Small intestine (tissue), 7 donors: ENCODE measurements at regions not wholly inside any gene's neighbourhood (a gene's known extent, or its start where the extent isn't known, plus 50 kb on each side); places are given as distances from the start of the nearest gene placed in this dataset.

ENCODE experiments used
- DNase-seq, 2 donors: peaks; one replicate each; pipeline versions ENCODE4 v3.0.0 to v3.0.0-alpha.2; 2013
- FAIRE-seq: peaks from 2 replicates; lab custom pipeline; 2012; peaks lifted over from hg19 to GRCh38; lab: Jason Lieb, UNC
- H3K27ac ChIP-seq, 3 donors: one replicate each; pipeline ENCODE4 v1.5.1; 2013; ENCODE audit warnings: low read length in 2 of 3, mild to moderate bottlenecking in 2 of 3, control low read depth in 1 of 3, inconsistent platforms in 1 of 3, low read depth in 1 of 3, moderate library complexity in 1 of 3
- H3K27me3 ChIP-seq, 3 donors: one replicate each; pipeline ENCODE4 v1.6.1; 2013; ENCODE audit warnings: low read length in 3 of 3, inconsistent platforms in 1 of 3; ENCODE audit not compliant: control insufficient read depth in 3 of 3, insufficient read depth in 3 of 3
- H3K36me3 ChIP-seq, 3 donors: one replicate each; pipeline ENCODE4 v1.6.1; 2013; ENCODE audit warnings: low read length in 3 of 3, inconsistent platforms in 1 of 3, low read depth in 1 of 3, mild to moderate bottlenecking in 1 of 3, moderate library complexity in 1 of 3; ENCODE audit not compliant: control insufficient read depth in 3 of 3, insufficient read depth in 2 of 3
- H3K4me1 ChIP-seq, 3 donors: one replicate each; pipeline ENCODE4 v1.6.1; 2013; ENCODE audit warnings: low read length in 2 of 3, inconsistent platforms in 1 of 3, low read depth in 1 of 3, mild to moderate bottlenecking in 1 of 3, moderate library complexity in 1 of 3; ENCODE audit not compliant: control insufficient read depth in 3 of 3, insufficient read depth in 2 of 3
- H3K4me3 ChIP-seq, 3 donors: one replicate each; pipeline ENCODE4 v1.5.1; 2013; ENCODE audit warnings: low read length in 3 of 3, control low read depth in 1 of 3, inconsistent platforms in 1 of 3, low read depth in 1 of 3, mild to moderate bottlenecking in 1 of 3, moderate library complexity in 1 of 3
- H3K9me3 ChIP-seq, 2 donors: one replicate each; pipeline ENCODE4 v1.6.1; 2013; ENCODE audit warnings: low read depth in 1 of 2, low read length in 1 of 2; ENCODE audit not compliant: control insufficient read depth in 2 of 2, insufficient read depth in 1 of 2
- WGBS, 3 donors: extraction: QIAGEN DNeasy Blood & Tissue Kit; methylation state at CpG; one replicate each; pipeline ENCODE4 v1.1.7; 2013; 5-methylcytosine and 5-hydroxymethylcytosine counted together
- donor health status: healthy with polysubstance abuse.
- donor health status: control.
- donor health status: control.
- donor health status: Bipolar disorder and iron deficiency.
- donor health status: healthy.

GRCh38 chr11:114989536-114989935 lies 311.2 kb downstream of the NXPE2 start:
- Histone ChIP-seq H3K36me3 (no peaks in the 10 kb centered on the region), H3K9me3 (no peaks in the 10 kb centered on the region), H3K27ac (no peak overlapping the region), H3K27me3 (no peaks in the 10 kb centered on the region), H3K4me1 (no peaks in the 10 kb centered on the region), H3K4me3 (no peak overlapping the region)
- DNase-seq, result no peak
- FAIRE-seq, result no peak
- 63 to 75% (median 70%) methylated on average over 9 of the region's 9 CpGs for WGBS, 3 donors

DNA sequence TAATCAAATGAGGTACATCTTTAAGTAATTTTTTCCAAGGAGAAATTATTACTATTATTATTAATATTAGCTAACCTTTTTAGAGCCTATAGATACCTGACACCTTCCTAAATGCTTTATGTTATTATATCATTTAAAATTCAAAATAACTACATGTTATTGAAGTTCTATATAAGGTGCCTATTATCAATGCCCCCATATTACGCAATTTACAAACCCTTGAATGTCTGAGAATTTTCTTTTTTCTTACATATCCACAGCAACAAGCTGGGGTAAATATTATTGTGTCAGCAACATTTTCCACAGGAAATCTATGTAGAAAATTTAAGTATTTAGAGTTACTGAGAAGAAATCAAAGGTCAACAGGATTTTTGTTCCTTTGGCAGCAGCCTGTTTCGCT lies 327.3 kb downstream of the NXPE2 start:
- Histone ChIP-seq H3K27ac (no peak overlapping the region), H3K9me3 (no peaks in the 10 kb centered on the region), H3K4me1 (no peaks in the 10 kb centered on the region), H3K4me3 (no peak overlapping the region), H3K36me3 (no peaks in the 10 kb centered on the region), H3K27me3 (no peaks in the 10 kb centered on the region)
- WGBS, 3 donors, result 85 to 87% (median 86%) methylated on average over 2 of the region's 2 CpGs
- DNase-seq, result no peak
- FAIRE-seq, result no peak

DNA sequence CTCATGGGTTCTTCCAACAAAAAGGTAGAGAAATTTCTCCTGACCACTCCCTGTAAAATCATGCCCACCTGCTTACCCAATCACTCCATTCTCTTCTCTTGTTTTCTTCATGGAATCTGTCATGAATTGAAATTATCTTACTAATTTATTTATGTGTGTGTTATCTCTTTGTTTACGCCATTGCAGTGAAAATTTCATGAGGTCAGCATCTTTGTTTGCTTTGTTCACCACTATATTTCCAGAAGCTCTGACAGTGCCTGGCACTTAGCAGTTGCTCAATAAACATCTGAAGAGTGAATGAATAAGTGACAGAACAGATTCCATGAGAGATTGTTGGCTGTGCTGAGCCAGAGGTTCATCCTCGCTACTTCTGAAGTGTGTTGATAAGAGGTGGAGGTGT lies 329.5 kb downstream of the NXPE2 start:
- Histone ChIP-seq H3K36me3 (no peaks in the 10 kb centered on the region), H3K4me1 (no peaks in the 10 kb centered on the region), H3K27ac (no peak overlapping the region), H3K9me3 (no peaks in the 10 kb centered on the region), H3K27me3 (no peaks in the 10 kb centered on the region), H3K4me3 (no peak overlapping the region)
- FAIRE-seq (no peak), DNase-seq (no peak)
- WGBS, 3 donors, result 49 to 75% (median 58%) methylated on average over 2 of the region's 2 CpGs

DNA sequence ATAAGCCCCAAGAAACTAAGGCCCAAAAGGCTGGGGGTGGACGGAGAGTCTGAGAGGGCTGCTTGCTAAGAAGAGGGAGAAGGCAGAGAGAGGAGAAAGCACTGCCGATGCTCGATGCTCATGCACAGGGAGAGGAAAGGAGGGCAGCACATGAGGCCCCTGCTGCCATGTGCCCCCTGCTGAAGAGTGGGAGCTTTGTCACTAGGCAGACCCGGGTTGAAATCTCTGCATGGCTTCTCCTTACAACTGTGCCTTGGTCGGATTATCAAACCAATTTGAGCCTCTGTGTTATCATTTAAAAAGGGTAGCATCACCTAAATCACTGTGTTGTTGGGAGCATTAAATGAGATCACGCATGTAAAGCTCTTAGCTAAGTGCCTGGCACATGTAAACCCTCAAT lies 330.5 kb downstream of the NXPE2 start:
- no peaks in the 10 kb centered on the region for H3K27me3 ChIP-seq
- 63 to 67% (median 65%) methylated on average over 6 of the region's 6 CpGs for WGBS, 3 donors
- FAIRE-seq, result no peak
- H3K9me3 ChIP-seq, result no peaks in the 10 kb centered on the region
- H3K4me3 ChIP-seq, result no peak overlapping the region
- H3K4me1 ChIP-seq, result no peaks in the 10 kb centered on the region
- H3K36me3 ChIP-seq, result no peaks in the 10 kb centered on the region
- H3K27ac ChIP-seq, result no peak overlapping the region
- DNase-seq, result no peak

DNA sequence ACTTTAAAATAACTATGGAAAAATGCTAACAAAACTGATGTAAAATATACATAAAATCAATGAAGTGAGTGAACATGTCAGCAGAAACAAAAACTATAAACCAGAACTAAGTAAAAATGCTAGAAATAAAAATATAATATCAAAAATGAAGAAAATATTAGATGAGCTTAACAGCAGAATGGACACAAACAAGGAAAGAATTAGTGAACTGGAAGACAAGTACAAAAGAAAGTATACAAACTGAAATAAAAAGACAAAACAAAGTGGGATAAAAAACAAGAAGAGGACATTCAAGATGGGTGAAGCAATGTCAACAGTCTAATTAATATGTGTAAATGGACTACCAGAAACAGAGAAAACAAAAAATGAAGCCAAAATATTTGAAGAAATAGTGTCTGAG lies 339.2 kb downstream of the NXPE2 start:
- Histone ChIP-seq H3K9me3 (peaks cover 0 to 10% of the 10 kb centered on the region in 2 donors), H3K4me1 (no peaks in the 10 kb centered on the region), H3K4me3 (no peak overlapping the region), H3K36me3 (no peaks in the 10 kb centered on the region), H3K27me3 (no peaks in the 10 kb centered on the region), H3K27ac (no peak overlapping the region)
- no peak for FAIRE-seq
- DNase-seq, result no peak

GRCh38 chr11:115030166-115030565 lies 351.8 kb downstream of the NXPE2 start:
- no peak overlapping the region for H3K27ac ChIP-seq
- H3K4me3 ChIP-seq, result no peak overlapping the region
- DNase-seq, result no peak
- no peak for FAIRE-seq
- H3K27me3 ChIP-seq, result no peaks in the 10 kb centered on the region
- no peaks in the 10 kb centered on the region for H3K9me3 ChIP-seq
- no peaks in the 10 kb centered on the region for H3K36me3 ChIP-seq
- no peaks in the 10 kb centered on the region for H3K4me1 ChIP-seq

DNA sequence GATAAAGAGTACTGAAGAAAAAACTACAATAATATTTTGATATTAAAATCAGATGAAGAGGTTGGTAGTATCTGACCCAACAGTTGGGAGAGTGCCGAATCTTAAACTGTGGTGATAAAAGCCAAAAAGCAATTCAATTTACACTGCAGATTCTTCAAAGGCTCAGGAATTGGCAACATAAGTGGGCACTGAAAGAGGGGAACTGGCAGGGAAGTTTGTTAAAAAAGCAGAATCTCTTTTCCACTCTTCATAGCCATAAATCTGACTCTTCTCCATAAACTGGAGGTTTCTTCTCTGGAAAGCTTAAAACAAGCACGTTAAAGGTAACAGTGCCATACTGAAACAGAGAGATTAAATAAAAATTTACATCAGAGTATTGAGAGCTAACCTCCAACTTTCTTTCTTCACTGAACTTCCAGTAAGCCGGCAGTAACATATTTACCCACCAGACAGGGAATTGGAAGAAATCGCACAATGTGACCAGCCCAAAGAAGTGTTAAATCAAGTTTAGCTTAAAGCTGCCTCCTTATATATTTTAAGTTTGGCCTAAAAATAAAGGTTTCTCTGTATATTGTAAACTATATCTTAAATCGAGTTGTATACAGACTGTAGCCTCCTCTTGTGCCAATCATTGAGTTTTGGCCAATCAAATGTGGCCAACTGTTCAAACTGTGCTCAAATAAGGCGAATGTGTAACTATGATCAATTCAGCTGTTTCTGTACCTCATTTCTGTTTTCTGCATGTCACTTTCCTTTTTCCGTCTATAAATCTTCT lies 358.3 kb downstream of the NXPE2 start:
- H3K27ac ChIP-seq, result no peak overlapping the region
- FAIRE-seq (no peak), DNase-seq (no peak)
- H3K36me3 ChIP-seq, result no peaks in the 10 kb centered on the region
- H3K27me3 ChIP-seq, result no peaks in the 10 kb centered on the region
- H3K9me3 ChIP-seq, result no peaks in the 10 kb centered on the region
- no peak overlapping the region for H3K4me3 ChIP-seq
- 83 to 87% (median 84%) methylated on average over 7 of the region's 7 CpGs for WGBS, 3 donors
- no peaks in the 10 kb centered on the region for H3K4me1 ChIP-seq

DNA sequence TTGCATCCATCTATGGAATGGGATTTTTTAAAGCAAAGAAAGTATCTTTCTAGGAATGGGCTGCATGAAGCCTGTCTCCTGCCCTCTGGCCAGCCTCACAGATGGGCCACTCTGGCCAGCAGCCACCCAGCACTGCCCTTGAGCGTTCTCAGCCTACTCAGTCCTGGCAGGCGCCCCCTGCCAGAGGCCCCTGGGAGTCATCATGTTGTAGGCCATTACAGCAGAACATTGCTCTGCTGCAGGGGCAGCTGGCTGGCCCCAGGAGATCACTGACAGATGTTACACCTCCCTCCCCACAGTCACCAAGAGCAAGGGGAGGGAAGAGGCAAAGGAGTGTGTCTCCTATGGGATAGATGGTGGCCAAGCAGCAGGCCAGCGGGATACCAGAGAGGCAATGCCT lies 363.7 kb downstream of the NXPE2 start:
- no peak for FAIRE-seq
- 70 to 84% (median 73%) methylated on average over 3 of the region's 3 CpGs for WGBS, 3 donors
- H3K4me3 ChIP-seq, result no peak overlapping the region
- DNase-seq, result no peak
- H3K27me3 ChIP-seq, result no peaks in the 10 kb centered on the region
- no peaks in the 10 kb centered on the region for H3K4me1 ChIP-seq
- H3K9me3 ChIP-seq, result no peaks in the 10 kb centered on the region
- H3K27ac ChIP-seq, result no peak overlapping the region
- H3K36me3 ChIP-seq, result no peaks in the 10 kb centered on the region

DNA sequence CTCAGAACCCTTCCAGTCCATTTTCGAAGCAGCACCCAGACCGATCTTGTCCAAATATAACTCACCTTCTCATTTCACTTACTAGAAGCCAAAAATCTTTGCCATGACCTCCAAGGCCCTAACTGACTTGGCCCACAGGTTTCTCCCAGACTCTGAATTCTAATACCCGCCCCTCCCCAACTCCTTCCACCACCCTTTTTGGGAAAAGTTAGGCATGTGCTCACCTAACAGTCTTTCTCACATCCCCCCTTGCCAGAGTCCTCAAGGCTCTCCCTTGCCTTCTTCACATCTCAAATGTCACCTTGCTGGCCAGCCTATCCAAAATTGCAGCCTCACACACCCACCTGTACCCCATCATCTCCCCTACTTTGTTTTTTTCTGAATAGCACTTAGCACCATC lies 369.3 kb downstream of the NXPE2 start:
- Histone ChIP-seq H3K27ac (no peak overlapping the region), H3K4me1 (no peaks in the 10 kb centered on the region), H3K27me3 (peaks cover 0 to 2% (median 0%) of the 10 kb centered on the region in 3 donors), H3K36me3 (no peaks in the 10 kb centered on the region), H3K4me3 (no peak overlapping the region), H3K9me3 (no peaks in the 10 kb centered on the region)
- FAIRE-seq (no peak), DNase-seq (no peak)
- 87 to 93% (median 89%) methylated on average over 3 of the region's 3 CpGs for WGBS, 3 donors
